ENCODE measurements at regions not wholly inside any gene's neighbourhood (a gene's known extent, or its start where the extent isn't known, plus 50 kb on each side); places are given as distances from the start of the nearest gene placed in this dataset.

DNA sequence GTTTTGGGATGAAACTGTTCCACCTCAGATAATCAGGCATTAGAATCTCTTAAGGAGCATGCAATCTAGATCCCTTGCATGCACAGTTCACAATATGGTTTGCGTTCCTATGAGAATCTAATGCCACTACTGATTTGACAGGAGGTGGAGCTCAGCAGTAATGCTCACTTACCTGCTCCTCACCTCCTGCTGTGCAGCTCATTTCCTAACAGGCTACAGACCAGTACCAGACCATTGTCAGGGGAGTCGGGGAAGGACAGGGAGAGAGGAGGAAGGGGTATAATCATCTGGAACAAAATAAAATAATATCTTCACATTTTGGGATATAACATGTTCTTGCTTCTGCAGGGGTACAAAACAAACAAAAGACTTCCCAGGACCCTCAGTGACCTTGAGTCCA is 532.0 kb upstream of the FSHR start:
- no peak for TF ChIP-seq POLR2A (IDR thresholded peaks at IDR 0.05)
- TF ChIP-seq, protein P1, sequence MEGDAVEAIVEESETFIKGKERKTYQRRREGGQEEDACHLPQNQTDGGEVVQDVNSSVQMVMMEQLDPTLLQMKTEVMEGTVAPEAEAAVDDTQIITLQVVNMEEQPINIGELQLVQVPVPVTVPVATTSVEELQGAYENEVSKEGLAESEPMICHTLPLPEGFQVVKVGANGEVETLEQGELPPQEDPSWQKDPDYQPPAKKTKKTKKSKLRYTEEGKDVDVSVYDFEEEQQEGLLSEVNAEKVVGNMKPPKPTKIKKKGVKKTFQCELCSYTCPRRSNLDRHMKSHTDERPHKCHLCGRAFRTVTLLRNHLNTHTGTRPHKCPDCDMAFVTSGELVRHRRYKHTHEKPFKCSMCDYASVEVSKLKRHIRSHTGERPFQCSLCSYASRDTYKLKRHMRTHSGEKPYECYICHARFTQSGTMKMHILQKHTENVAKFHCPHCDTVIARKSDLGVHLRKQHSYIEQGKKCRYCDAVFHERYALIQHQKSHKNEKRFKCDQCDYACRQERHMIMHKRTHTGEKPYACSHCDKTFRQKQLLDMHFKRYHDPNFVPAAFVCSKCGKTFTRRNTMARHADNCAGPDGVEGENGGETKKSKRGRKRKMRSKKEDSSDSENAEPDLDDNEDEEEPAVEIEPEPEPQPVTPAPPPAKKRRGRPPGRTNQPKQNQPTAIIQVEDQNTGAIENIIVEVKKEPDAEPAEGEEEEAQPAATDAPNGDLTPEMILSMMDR (IDR thresholded peaks at IDR 0.05) = no peak
- no peak for TF ChIP-seq POLR2AphosphoS5 (IDR thresholded peaks at IDR 0.05)
